ENCODE measurements at regions not wholly inside any gene's neighbourhood (a gene's known extent, or its start where the extent isn't known, plus 50 kb on each side); places are given as distances from the start of the nearest gene placed in this dataset.

- peaks cover 29% of the 10 kb centered on the region for H3K4me1 Mint-ChIP-seq
- TF ChIP-seq, protein P1, sequence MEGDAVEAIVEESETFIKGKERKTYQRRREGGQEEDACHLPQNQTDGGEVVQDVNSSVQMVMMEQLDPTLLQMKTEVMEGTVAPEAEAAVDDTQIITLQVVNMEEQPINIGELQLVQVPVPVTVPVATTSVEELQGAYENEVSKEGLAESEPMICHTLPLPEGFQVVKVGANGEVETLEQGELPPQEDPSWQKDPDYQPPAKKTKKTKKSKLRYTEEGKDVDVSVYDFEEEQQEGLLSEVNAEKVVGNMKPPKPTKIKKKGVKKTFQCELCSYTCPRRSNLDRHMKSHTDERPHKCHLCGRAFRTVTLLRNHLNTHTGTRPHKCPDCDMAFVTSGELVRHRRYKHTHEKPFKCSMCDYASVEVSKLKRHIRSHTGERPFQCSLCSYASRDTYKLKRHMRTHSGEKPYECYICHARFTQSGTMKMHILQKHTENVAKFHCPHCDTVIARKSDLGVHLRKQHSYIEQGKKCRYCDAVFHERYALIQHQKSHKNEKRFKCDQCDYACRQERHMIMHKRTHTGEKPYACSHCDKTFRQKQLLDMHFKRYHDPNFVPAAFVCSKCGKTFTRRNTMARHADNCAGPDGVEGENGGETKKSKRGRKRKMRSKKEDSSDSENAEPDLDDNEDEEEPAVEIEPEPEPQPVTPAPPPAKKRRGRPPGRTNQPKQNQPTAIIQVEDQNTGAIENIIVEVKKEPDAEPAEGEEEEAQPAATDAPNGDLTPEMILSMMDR (IDR thresholded peaks at IDR 0.05; ENCODE audit: unreplicated experiment) = no peak
- DNase-seq (ENCODE audit: low spot score in 2 of 2, unreplicated experiment in 2 of 2) = no peak
- no peaks in the 10 kb centered on the region for H3K36me3 Mint-ChIP-seq
- no peaks in the 10 kb centered on the region for H3K9me3 Mint-ChIP-seq
- H3K27me3 Mint-ChIP-seq (ENCODE audit: low read depth) = peaks cover 9% of the 10 kb centered on the region
- no peak overlapping the region for H3K27ac Mint-ChIP-seq
- H3K4me3 Mint-ChIP-seq = no peak overlapping the region
Measured at GRCh38 chr6:25178336-25179035, 100.7 kb upstream of the CARMIL1 start.

- H3K27me3 Mint-ChIP-seq (ENCODE audit: low read depth) = peaks cover 11% of the 10 kb centered on the region
- TF ChIP-seq, protein P1 (IDR thresholded peaks at IDR 0.05; ENCODE audit: unreplicated experiment) = no peak
- DNase-seq (ENCODE audit: low spot score in 2 of 2, unreplicated experiment in 2 of 2) = no peak
- no peaks in the 10 kb centered on the region for H3K36me3 Mint-ChIP-seq
- no peak overlapping the region for H3K4me3 Mint-ChIP-seq
- H3K4me1 Mint-ChIP-seq = peaks cover 22% of the 10 kb centered on the region
- no peak overlapping the region for H3K27ac Mint-ChIP-seq
- no peaks in the 10 kb centered on the region for H3K9me3 Mint-ChIP-seq
Measured at GRCh38 chr6:25179051-25179778, 100.0 kb upstream of the CARMIL1 start.

GRCh38 chr6:25180630-25181349, 98.4 kb upstream of the CARMIL1 start:
- Mint-ChIP-seq H3K4me1 (peaks cover 11% of the 10 kb centered on the region), H3K36me3 (no peaks in the 10 kb centered on the region), H3K4me3 (no peak overlapping the region), H3K9me3 (no peaks in the 10 kb centered on the region), H3K27me3 (ENCODE audit: low read depth) (peaks cover 11% of the 10 kb centered on the region), H3K27ac (no peak overlapping the region)
- TF ChIP-seq, protein P1 (IDR thresholded peaks at IDR 0.05; ENCODE audit: unreplicated experiment) = no peak
- no peak for DNase-seq (ENCODE audit: low spot score in 2 of 2, unreplicated experiment in 2 of 2)

- DNase-seq (ENCODE audit: low spot score in 2 of 2, unreplicated experiment in 2 of 2) = no peak
- Mint-ChIP-seq H3K9me3 (no peaks in the 10 kb centered on the region), H3K27ac (no peak overlapping the region), H3K27me3 (ENCODE audit: low read depth) (peaks cover 11% of the 10 kb centered on the region), H3K36me3 (no peaks in the 10 kb centered on the region), H3K4me1 (peaks cover 10% of the 10 kb centered on the region), H3K4me3 (no peak overlapping the region)
- TF ChIP-seq, protein P1 (IDR thresholded peaks at IDR 0.05; ENCODE audit: unreplicated experiment) = no peak
Measured at GRCh38 chr6:25181350-25181724, 97.8 kb upstream of the CARMIL1 start.

GRCh38 chr6:25181923-25182322, 97.3 kb upstream of the CARMIL1 start:
- Mint-ChIP-seq H3K27me3 (ENCODE audit: low read depth) (peaks cover 11% of the 10 kb centered on the region), H3K9me3 (no peaks in the 10 kb centered on the region), H3K4me3 (no peak overlapping the region), H3K4me1 (peaks cover 9% of the 10 kb centered on the region), H3K27ac (no peak overlapping the region), H3K36me3 (no peaks in the 10 kb centered on the region)
- no peak for DNase-seq (ENCODE audit: low spot score in 2 of 2, unreplicated experiment in 2 of 2)
- TF ChIP-seq, protein P1 (IDR thresholded peaks at IDR 0.05; ENCODE audit: unreplicated experiment) = no peak

Measured in mesothelial cell of epicardium (in vitro differentiated cells).